ENCODE measurements at regions not wholly inside any gene's neighbourhood (a gene's known extent, or its start where the extent isn't known, plus 50 kb on each side); places are given as distances from the start of the nearest gene placed in this dataset.
A peak's percentile ranks its signal among the peaks of the same experiment; 100 is the strongest.

GRCh38 chr12:127118251-127118650 is 1148.7 kb upstream of the TMEM132C start:
- H3K9me3 ChIP-seq = no peaks in the 10 kb centered on the region
- no peaks in the 10 kb centered on the region for H3K27me3 ChIP-seq
- 81 to 88% (median 83%) methylated on average over 3 of the region's 3 CpGs for WGBS, 4 donors
- no peak for ATAC-seq
- intact Hi-C loops (cut with DNase I) = loop anchor here in 1 of 10 donors (10.0 kb wide), 1 partner anchor 557 kb away; no protein-coding TSS in a partner anchor
- peaks cover 0 to 8% (median 0%) of the 10 kb centered on the region in 12 donors for H3K4me1 ChIP-seq
- H3K27ac ChIP-seq = no peak overlapping the region
- no peaks in the 10 kb centered on the region for H3K36me3 ChIP-seq
- H3K4me3 ChIP-seq = no peak overlapping the region
- DNase-seq = no peak
- TF ChIP-seq POLR2A (IDR thresholded peaks at IDR 0.05) = no peak
- no peak for TF ChIP-seq CTCF (IDR thresholded peaks at IDR 0.05)

- intact Hi-C loops (cut with DNase I) = loop anchor here in 1 of 10 donors (10.0 kb wide), 1 partner anchor 555 kb away; no protein-coding TSS in a partner anchor
- ATAC-seq = no peak
- Histone ChIP-seq H3K9me3 (no peaks in the 10 kb centered on the region), H3K4me1 (peaks cover 0 to 8% (median 0%) of the 10 kb centered on the region in 12 donors), H3K27me3 (no peaks in the 10 kb centered on the region), H3K4me3 (no peak overlapping the region), H3K27ac (no peak overlapping the region), H3K36me3 (no peaks in the 10 kb centered on the region)
- TF ChIP-seq CTCF (IDR thresholded peaks at IDR 0.05) = no peak
- no peak for TF ChIP-seq POLR2A (IDR thresholded peaks at IDR 0.05)
- 65 to 90% (median 82%) methylated on average over 2 of the region's 2 CpGs for WGBS, 4 donors
- DNase-seq = no peak
Observed at GRCh38 chr12:127119600-127120140, 1147.3 kb upstream of the TMEM132C start.

- Histone ChIP-seq H3K36me3 (no peaks in the 10 kb centered on the region), H3K27ac (no peak overlapping the region), H3K9me3 (no peaks in the 10 kb centered on the region), H3K27me3 (no peaks in the 10 kb centered on the region), H3K4me3 (no peak overlapping the region), H3K4me1 (peaks cover 0 to 8% (median 0%) of the 10 kb centered on the region in 12 donors)
- 85 to 91% (median 87%) methylated on average over 3 of the region's 3 CpGs for WGBS, 4 donors
- no peak for TF ChIP-seq CTCF (IDR thresholded peaks at IDR 0.05)
- no peak for TF ChIP-seq POLR2A (IDR thresholded peaks at IDR 0.05)
- ATAC-seq (no peak), DNase-seq (no peak)
- intact Hi-C loops (cut with DNase I) = no loop called here
Observed at GRCh38 chr12:127120851-127121250, 1146.1 kb upstream of the TMEM132C start.

- H3K27ac ChIP-seq = no peak overlapping the region
- 51 to 61% (median 56%) methylated on average over 4 of the region's 4 CpGs for WGBS, 4 donors
- H3K9me3 ChIP-seq = no peaks in the 10 kb centered on the region
- H3K4me3 ChIP-seq = no peak overlapping the region
- H3K4me1 ChIP-seq = peaks cover 0 to 8% (median 0%) of the 10 kb centered on the region in 12 donors
- no peaks in the 10 kb centered on the region for H3K27me3 ChIP-seq
- no peak for DNase-seq
- intact Hi-C loops (cut with DNase I) = no loop called here
- TF ChIP-seq CTCF (IDR thresholded peaks at IDR 0.05) (no peak), POLR2A (IDR thresholded peaks at IDR 0.05) (no peak)
- no peaks in the 10 kb centered on the region for H3K36me3 ChIP-seq
- ATAC-seq = peak in 1 of 4 donors; percentile 7
Observed at GRCh38 chr12:127121494-127122084, 1145.4 kb upstream of the TMEM132C start.

All from heart left ventricle (tissue), 16 donors.